H1 (cell line): ENCODE measurements at regions not wholly inside any gene's neighbourhood (a gene's known extent, or its start where the extent isn't known, plus 50 kb on each side); places are given as distances from the start of the nearest gene placed in this dataset.

Experiments
- CTCF ChIA-PET: fragments of 300-600 bp; sonication (Branson Sonifier 250); formaldehyde crosslinking; loops from one replicate; lab custom pipeline; 2021; ENCODE audit not compliant: partially characterized antibody; lab: Charles Lee
- POLR2A ChIA-PET: fragments of 300-600 bp; sonication (Branson Sonifier 250); formaldehyde crosslinking; loops from one replicate; lab custom pipeline; 2021; ENCODE audit warnings: inconsistent platforms; ENCODE audit not compliant: partially characterized antibody; lab: Charles Lee
- DNase-seq, 2 experiments: peaks; one replicate each; pipeline versions ENCODE4 v3.0.0 to v3.0.0-alpha.2; 2010 to 2022; ENCODE audit warnings: low spot score in 2 of 2, low read depth in 1 of 2, mixed read lengths in 1 of 2
- FAIRE-seq: peaks from 2 replicates; lab custom pipeline; 2011; peaks lifted over from hg19 to GRCh38; lab: Jason Lieb, UNC
- H2AFZ ChIP-seq: 2 replicates; pipeline ENCODE4 v1.8.1; 2012; ENCODE audit warnings: low read length, inconsistent platforms
- H2AK5ac ChIP-seq: 2 replicates; pipeline ENCODE4 v1.6.1; 2013; ENCODE audit warnings: low read depth, low read length
- H2BK120ac ChIP-seq: replicated peaks from 2 replicates; pipeline ENCODE3; 2013; ENCODE audit warnings: low read depth, low read length, inconsistent platforms
- H2BK12ac ChIP-seq: 2 replicates; pipeline ENCODE4 v1.6.1; 2013; ENCODE audit warnings: low read depth, low read length
- H2BK15ac ChIP-seq: 2 replicates; pipeline ENCODE4 v1.6.1; 2013; ENCODE audit warnings: low read length
- H2BK20ac ChIP-seq: 2 replicates; pipeline ENCODE4 v1.6.1; 2013; ENCODE audit warnings: low read length
- H2BK5ac ChIP-seq: 2 replicates; pipeline ENCODE4 v1.6.1; 2013; ENCODE audit warnings: low read depth, low read length
- H3K14ac ChIP-seq: 2 replicates; pipeline ENCODE4 v1.6.1; 2013; ENCODE audit warnings: inconsistent platforms; ENCODE audit not compliant: insufficient read length
- H3K18ac ChIP-seq: 2 replicates; pipeline ENCODE4 v1.6.1; 2013; ENCODE audit warnings: low read length; ENCODE audit errors: extremely low read depth
- H3K23ac ChIP-seq: 2 replicates; pipeline ENCODE4 v1.6.1; 2013; ENCODE audit warnings: inconsistent platforms; ENCODE audit not compliant: insufficient read length
- H3K23me2 ChIP-seq: 2 replicates; pipeline ENCODE4 v1.6.1; 2013; ENCODE audit warnings: low read depth, low read length
- H3K27ac ChIP-seq: 2 replicates; pipeline ENCODE4 v1.6.1; 2011; ENCODE audit warnings: low read depth, low read length, inconsistent platforms
- H3K27me3 ChIP-seq, 4 experiments: replicated peaks in 1 of 4; 1 replicate in 1 of 4; 2 replicates in 3 of 4; pipeline versions ENCODE4 v1.6.1 to v1.8.1; 2011 to 2013; ENCODE audit warnings: low read length in 3 of 4, mild to moderate bottlenecking in 3 of 4, inconsistent platforms in 2 of 4, mixed read lengths in 2 of 4, moderate library complexity in 1 of 4; ENCODE audit not compliant: control insufficient read depth in 3 of 4, insufficient read depth in 3 of 4; ENCODE audit errors: extremely low read depth in 1 of 4
- H3K36me3 ChIP-seq, 4 experiments: 2 replicates each; pipeline versions ENCODE4 v1.6.1 to v1.8.1; 2011 to 2013; ENCODE audit warnings: mild to moderate bottlenecking in 4 of 4, low read length in 3 of 4, moderate library complexity in 2 of 4, control low read depth in 1 of 4, inconsistent platforms in 1 of 4; ENCODE audit not compliant: insufficient read depth in 4 of 4, control insufficient read depth in 2 of 4
- H3K4ac ChIP-seq: replicated peaks from 2 replicates; pipeline ENCODE3; 2013; ENCODE audit warnings: low read length, low read depth, mixed read lengths, inconsistent platforms; ENCODE audit not compliant: insufficient read length
- H3K4me1 ChIP-seq, 4 experiments: replicated peaks in 1 of 4; 1 replicate in 1 of 4; 2 replicates in 3 of 4; pipeline versions ENCODE4 v1.6.1 to v1.8.1; 2011 to 2013; ENCODE audit warnings: low read length in 3 of 4, inconsistent platforms in 2 of 4, mixed read lengths in 1 of 4; ENCODE audit not compliant: insufficient read depth in 4 of 4, control insufficient read depth in 3 of 4
- H3K4me2 ChIP-seq, 2 experiments: 2 replicates each; pipeline versions ENCODE4 v1.6.1 to v1.8.1; 2011 to 2013; ENCODE audit warnings: low read depth in 2 of 2, low read length in 2 of 2, control low read depth in 1 of 2, inconsistent platforms in 1 of 2, mild to moderate bottlenecking in 1 of 2; ENCODE audit not compliant: insufficient read depth in 1 of 2
- H3K4me3 ChIP-seq, 4 experiments: fragments of 200-600, 300-600 bp in 1 of 4; sonication (generic), shearing (Covaris generic), sonication (Bioruptor Twin) in 1 of 4; 2 replicates each; pipeline versions ENCODE4 v1.5.1 to v1.8.1; 2011 to 2016; ENCODE audit warnings: low read length in 4 of 4, low read depth in 3 of 4, control low read depth in 2 of 4, inconsistent platforms in 2 of 4, mild to moderate bottlenecking in 2 of 4, mixed read lengths in 1 of 4, moderate library complexity in 1 of 4; ENCODE audit not compliant: insufficient read depth in 2 of 4; ENCODE audit errors: extremely low read depth in 1 of 4
- H3K56ac ChIP-seq: replicated peaks from 2 replicates; pipeline ENCODE3; 2013; ENCODE audit warnings: low read depth, mild to moderate bottlenecking, mixed read lengths, low read length, inconsistent platforms; ENCODE audit not compliant: insufficient read length
- H3K79me1 ChIP-seq: 2 replicates; pipeline ENCODE4 v1.6.1; 2013; ENCODE audit warnings: low read depth, low read length, control low read depth
- H3K79me2 ChIP-seq, 2 experiments: 2 replicates each; pipeline versions ENCODE4 v1.6.1 to v1.8.1; 2012 to 2013; ENCODE audit warnings: low read length in 2 of 2, mild to moderate bottlenecking in 2 of 2, inconsistent platforms in 1 of 2; ENCODE audit not compliant: insufficient read depth in 2 of 2, control insufficient read depth in 1 of 2
- H3K9ac ChIP-seq, 4 experiments: replicated peaks in 1 of 4; 1 replicate in 1 of 4; 2 replicates in 3 of 4; pipeline versions ENCODE4 v1.6.1 to v1.8.1; 2011 to 2013; ENCODE audit warnings: low read depth in 3 of 4, low read length in 3 of 4, control low read depth in 2 of 4, mild to moderate bottlenecking in 2 of 4, moderate library complexity in 2 of 4, inconsistent platforms in 1 of 4; ENCODE audit errors: extremely low read depth in 1 of 4
- H3K9me3 ChIP-seq, 2 experiments: 2 replicates each; pipeline versions ENCODE4 v1.6.1 to v1.8.1; 2012 to 2013; ENCODE audit warnings: mild to moderate bottlenecking in 2 of 2, moderate library complexity in 2 of 2, control low read depth in 1 of 2, inconsistent platforms in 1 of 2, low read depth in 1 of 2, low read length in 1 of 2, mixed read lengths in 1 of 2; ENCODE audit not compliant: insufficient read depth in 2 of 2
- H4K20me1 ChIP-seq, 2 experiments: replicated peaks in 1 of 2; 2 replicates each; pipeline versions ENCODE3 to v1.8.1; 2011 to 2013; ENCODE audit warnings: inconsistent platforms in 2 of 2, low read length in 2 of 2, mild to moderate bottlenecking in 1 of 2; ENCODE audit not compliant: insufficient read depth in 2 of 2, control insufficient read depth in 1 of 2
- H4K5ac ChIP-seq: 2 replicates; pipeline ENCODE4 v1.6.1; 2013; ENCODE audit warnings: low read length, low read depth, mixed read lengths, inconsistent platforms; ENCODE audit not compliant: insufficient read length
- H4K8ac ChIP-seq: 2 replicates; pipeline ENCODE4 v1.8.0; 2013; ENCODE audit warnings: mild to moderate bottlenecking, moderate library complexity, low read length, inconsistent platforms; ENCODE audit not compliant: insufficient read depth; ENCODE audit errors: extremely low read depth
- H4K91ac ChIP-seq: replicated peaks from 2 replicates; pipeline ENCODE3; 2013; ENCODE audit warnings: low read length, mixed read lengths, inconsistent platforms; ENCODE audit not compliant: insufficient read length
- BACH1 ChIP-seq: IDR thresholded peaks from 2 replicates; pipeline ENCODE4 v1.6.1; 2012; ENCODE audit warnings: low read length, improper control_type of control experiment
- BCL11A ChIP-seq, 2 experiments: IDR thresholded peaks; one replicate each; pipeline ENCODE4 v1.6.1; 2011; ENCODE audit warnings: low read depth in 2 of 2, low read length in 2 of 2, mild to moderate bottlenecking in 2 of 2
- CEBPB ChIP-seq: IDR thresholded peaks from 2 replicates; pipeline ENCODE4 v1.6.1; 2012; ENCODE audit warnings: low read depth, low read length
- CREB1 ChIP-seq: IDR thresholded peaks from 2 replicates; pipeline ENCODE4 v1.6.1; 2012; ENCODE audit warnings: inconsistent platforms
- HDAC6 ChIP-seq: IDR thresholded peaks from one replicate; pipeline ENCODE4 v1.7.1; 2012; ENCODE audit warnings: low read depth, mild to moderate bottlenecking, inconsistent platforms, low read length, moderate library complexity
- NRF1 ChIP-seq: IDR thresholded peaks from 2 replicates; pipeline ENCODE4 v1.6.1; 2011; ENCODE audit warnings: mild to moderate bottlenecking, low read depth, low read length, improper control_type of control experiment
- POLR2A ChIP-seq, 2 experiments: IDR thresholded peaks; 1 replicate in 1 of 2; 2 replicates in 1 of 2; pipeline ENCODE4 v1.6.1; 2011; ENCODE audit warnings: low read depth in 2 of 2, low read length in 2 of 2, mild to moderate bottlenecking in 2 of 2; ENCODE audit errors: control extremely low read depth in 1 of 2
- TAF1 ChIP-seq: IDR thresholded peaks from 2 replicates; pipeline ENCODE4 v1.6.1; 2011; ENCODE audit warnings: mild to moderate bottlenecking, low read depth, low read length
- TAF7 ChIP-seq: optimal IDR thresholded peaks from 2 replicates; pipeline ENCODE3; 2011; ENCODE audit warnings: low read depth, mild to moderate bottlenecking, inconsistent platforms, low read length, moderate library complexity, borderline replicate concordance
- WGBS, 2 experiments: shearing (Covaris generic) in 1 of 2; methylation state at CpG; one replicate each; pipeline versions ENCODE4 v1.1.6 to v1.1.7; 2013 to 2015; ENCODE audit warnings: low lambda C conversion rate in 2 of 2, mixed read lengths in 2 of 2, inconsistent platforms in 1 of 2, low coverage in 1 of 2, missing lambda C conversion rate in 1 of 2; ENCODE audit not compliant: insufficient replicate concordance in 2 of 2, insufficient coverage in 1 of 2, insufficient read length in 1 of 2; ENCODE audit errors: extremely low coverage in 1 of 2, missing lambda C conversion rate in 1 of 2; 5-methylcytosine and 5-hydroxymethylcytosine counted together

GRCh38 chr1:191685669-191686068 is 472.6 kb upstream of the RGS18 start:
- H4K91ac ChIP-seq: no peak overlapping the region
- H3K56ac ChIP-seq: no peak overlapping the region
- no peak overlapping the region for H2BK15ac ChIP-seq
- H3K36me3 ChIP-seq: no peaks in the 10 kb centered on the region
- no peak for DNase-seq
- no peaks in the 10 kb centered on the region for H3K9me3 ChIP-seq
- no peak overlapping the region for H3K4me3 ChIP-seq
- no peak for FAIRE-seq
- no peaks in the 10 kb centered on the region for H3K79me1 ChIP-seq
- no peak overlapping the region for H2BK20ac ChIP-seq
- no peak overlapping the region for H3K23ac ChIP-seq
- no peak overlapping the region for H3K9ac ChIP-seq
- no peak overlapping the region for H4K5ac ChIP-seq
- TF ChIP-seq NRF1 (no peak), POLR2A (IDR thresholded peaks at IDR 0.05; ENCODE audit: control extremely low read depth in 1 of 2, low read depth in 2 of 2, low read length in 2 of 2) (no peak), TAF7 (no peak), TAF1 (no peak), CEBPB (no peak), CREB1 (no peak), BCL11A (IDR thresholded peaks at IDR 0.05; ENCODE audit: low read depth in 2 of 2, low read length in 2 of 2) (no peak), BACH1 (no peak), HDAC6 (no peak)
- H4K20me1 ChIP-seq: no peaks in the 10 kb centered on the region
- no peaks in the 10 kb centered on the region for H3K4me1 ChIP-seq
- no peak overlapping the region for H3K4ac ChIP-seq
- no peak overlapping the region for H3K4me2 ChIP-seq
- no peak overlapping the region for H2BK120ac ChIP-seq
- ChIA-PET CTCF (no interaction called here), POLR2A (no interaction called here)
- H3K27me3 ChIP-seq: no peaks in the 10 kb centered on the region
- H2AK5ac ChIP-seq: no peak overlapping the region
- 86% methylated on average over 1 of the region's 1 CpG; no CpG with 5 or more reads in 1 of the 2 experiments for WGBS, 2 experiments
- H3K23me2 ChIP-seq: no peaks in the 10 kb centered on the region
- no peak overlapping the region for H2AFZ ChIP-seq
- no peaks in the 10 kb centered on the region for H3K79me2 ChIP-seq
- H3K18ac ChIP-seq: no peak overlapping the region
- H2BK12ac ChIP-seq: no peak overlapping the region
- H3K14ac ChIP-seq: no peak overlapping the region
- H2BK5ac ChIP-seq: no peak overlapping the region
- no peak overlapping the region for H4K8ac ChIP-seq
- no peak overlapping the region for H3K27ac ChIP-seq
